ENCODE measurements at regions not wholly inside any gene's neighbourhood (a gene's known extent, or its start where the extent isn't known, plus 50 kb on each side); places are given as distances from the start of the nearest gene placed in this dataset.

GRCh38 chr21:27129215-27129614 lies 162.3 kb upstream of the ADAMTS5 start:
- no TSS peak for BruUV-seq (replicated peaks)
- CTCF ChIA-PET = no interaction called here

DNA sequence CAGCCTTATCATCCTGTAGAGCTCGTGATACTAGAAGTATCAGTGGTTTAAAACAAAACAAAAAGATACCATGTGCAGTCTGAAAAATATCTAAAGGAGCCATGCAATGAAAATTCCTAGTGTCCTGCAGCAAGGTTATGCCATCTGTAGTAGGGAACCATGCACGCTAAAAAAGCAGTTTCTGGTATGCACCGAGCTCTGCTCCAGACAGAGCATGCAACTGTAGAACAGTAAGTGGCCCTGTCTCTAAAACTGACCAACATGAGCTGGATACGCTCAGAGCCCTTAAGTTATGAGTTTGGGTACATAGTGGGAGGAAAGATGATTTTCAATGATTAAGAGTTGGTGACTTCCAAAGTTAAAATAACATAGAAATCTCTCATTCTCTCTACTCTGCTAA lies 159.3 kb upstream of the ADAMTS5 start:
- CTCF ChIA-PET = no interaction called here
- intact Hi-C loops (cut with micrococcal nuclease; ENCODE audit: unreplicated experiment) = no loop called here
- no peaks in the 10 kb centered on the region for H3K27me3 Mint-ChIP-seq (ENCODE audit: unreplicated experiment)
- DNase-seq = no peak
- no peaks in the 10 kb centered on the region for H3K36me3 Mint-ChIP-seq (ENCODE audit: insufficient read depth, unreplicated experiment)
- H3K4me3 Mint-ChIP-seq (ENCODE audit: low read depth, unreplicated experiment) = no peak overlapping the region
- peaks cover 3% of the 10 kb centered on the region for H3K9me3 Mint-ChIP-seq (ENCODE audit: low read depth, unreplicated experiment)
- no peaks in the 10 kb centered on the region for H3K4me1 Mint-ChIP-seq (ENCODE audit: low read depth, unreplicated experiment)
- TF ChIP-seq, protein P1, sequence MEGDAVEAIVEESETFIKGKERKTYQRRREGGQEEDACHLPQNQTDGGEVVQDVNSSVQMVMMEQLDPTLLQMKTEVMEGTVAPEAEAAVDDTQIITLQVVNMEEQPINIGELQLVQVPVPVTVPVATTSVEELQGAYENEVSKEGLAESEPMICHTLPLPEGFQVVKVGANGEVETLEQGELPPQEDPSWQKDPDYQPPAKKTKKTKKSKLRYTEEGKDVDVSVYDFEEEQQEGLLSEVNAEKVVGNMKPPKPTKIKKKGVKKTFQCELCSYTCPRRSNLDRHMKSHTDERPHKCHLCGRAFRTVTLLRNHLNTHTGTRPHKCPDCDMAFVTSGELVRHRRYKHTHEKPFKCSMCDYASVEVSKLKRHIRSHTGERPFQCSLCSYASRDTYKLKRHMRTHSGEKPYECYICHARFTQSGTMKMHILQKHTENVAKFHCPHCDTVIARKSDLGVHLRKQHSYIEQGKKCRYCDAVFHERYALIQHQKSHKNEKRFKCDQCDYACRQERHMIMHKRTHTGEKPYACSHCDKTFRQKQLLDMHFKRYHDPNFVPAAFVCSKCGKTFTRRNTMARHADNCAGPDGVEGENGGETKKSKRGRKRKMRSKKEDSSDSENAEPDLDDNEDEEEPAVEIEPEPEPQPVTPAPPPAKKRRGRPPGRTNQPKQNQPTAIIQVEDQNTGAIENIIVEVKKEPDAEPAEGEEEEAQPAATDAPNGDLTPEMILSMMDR (IDR thresholded peaks at IDR 0.05; ENCODE audit: unreplicated experiment) = no peak
- H3K27ac Mint-ChIP-seq (ENCODE audit: unreplicated experiment) = no peak overlapping the region
- no TSS peak for BruUV-seq (replicated peaks)

More at GRCh38 chr21:27129215-27129614, 162.3 kb upstream of the ADAMTS5 start:
- intact Hi-C loops (cut with micrococcal nuclease; ENCODE audit: unreplicated experiment) = no loop called here
- no peak for DNase-seq
- peaks cover 3% of the 10 kb centered on the region for H3K9me3 Mint-ChIP-seq (ENCODE audit: low read depth, unreplicated experiment)
- no peaks in the 10 kb centered on the region for H3K4me1 Mint-ChIP-seq (ENCODE audit: low read depth, unreplicated experiment)
- H3K27me3 Mint-ChIP-seq (ENCODE audit: unreplicated experiment) = no peaks in the 10 kb centered on the region
- H3K4me3 Mint-ChIP-seq (ENCODE audit: low read depth, unreplicated experiment) = no peak overlapping the region
- no peak overlapping the region for H3K27ac Mint-ChIP-seq (ENCODE audit: unreplicated experiment)
- TF ChIP-seq, protein P1 (IDR thresholded peaks at IDR 0.05; ENCODE audit: unreplicated experiment) = no peak
- H3K36me3 Mint-ChIP-seq (ENCODE audit: insufficient read depth, unreplicated experiment) = no peaks in the 10 kb centered on the region

DNA sequence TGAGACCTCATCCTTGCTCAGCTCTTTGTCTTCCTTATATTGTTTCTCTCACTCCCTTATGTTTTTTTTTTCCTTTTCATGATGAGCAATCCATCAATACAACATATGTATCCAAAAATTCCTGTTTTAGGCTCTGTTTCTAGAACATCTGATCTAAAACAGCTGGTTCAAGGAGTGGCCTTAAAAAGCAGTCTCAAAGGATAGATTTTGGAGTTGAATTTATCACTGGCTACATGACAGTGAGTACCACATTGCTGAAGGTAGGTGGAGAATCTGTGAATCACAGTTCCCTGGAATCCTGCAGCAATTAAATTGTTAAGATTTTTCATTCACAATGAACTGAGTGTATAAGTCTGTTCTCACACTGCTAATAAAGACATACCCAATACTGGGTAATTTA lies 155.8 kb upstream of the ADAMTS5 start:
- no TSS peak for BruUV-seq (replicated peaks)
- CTCF ChIA-PET = no interaction called here
- intact Hi-C loops (cut with micrococcal nuclease; ENCODE audit: unreplicated experiment) = no loop called here

GRCh38 chr21:27114111-27114510 lies 147.2 kb upstream of the ADAMTS5 start:
- H3K4me1 Mint-ChIP-seq (ENCODE audit: low read depth, unreplicated experiment) = no peaks in the 10 kb centered on the region
- H3K9me3 Mint-ChIP-seq (ENCODE audit: low read depth, unreplicated experiment) = no peaks in the 10 kb centered on the region
- H3K36me3 Mint-ChIP-seq (ENCODE audit: insufficient read depth, unreplicated experiment) = no peaks in the 10 kb centered on the region
- TF ChIP-seq, protein P1 (IDR thresholded peaks at IDR 0.05; ENCODE audit: unreplicated experiment) = no peak
- BruUV-seq (replicated peaks) = no TSS peak
- no peaks in the 10 kb centered on the region for H3K27me3 Mint-ChIP-seq (ENCODE audit: unreplicated experiment)
- CTCF ChIA-PET = no interaction called here
- no peak overlapping the region for H3K4me3 Mint-ChIP-seq (ENCODE audit: low read depth, unreplicated experiment)
- no peak overlapping the region for H3K27ac Mint-ChIP-seq (ENCODE audit: unreplicated experiment)
- intact Hi-C loops (cut with micrococcal nuclease; ENCODE audit: unreplicated experiment) = no loop called here
- no peak for DNase-seq

More for the DNA sequence above, 155.8 kb upstream of the ADAMTS5 start:
- no peaks in the 10 kb centered on the region for H3K9me3 Mint-ChIP-seq (ENCODE audit: low read depth, unreplicated experiment)
- TF ChIP-seq, protein P1 (IDR thresholded peaks at IDR 0.05; ENCODE audit: unreplicated experiment) = no peak
- no peaks in the 10 kb centered on the region for H3K27me3 Mint-ChIP-seq (ENCODE audit: unreplicated experiment)
- H3K36me3 Mint-ChIP-seq (ENCODE audit: insufficient read depth, unreplicated experiment) = no peaks in the 10 kb centered on the region
- no peak overlapping the region for H3K4me3 Mint-ChIP-seq (ENCODE audit: low read depth, unreplicated experiment)
- no peak for DNase-seq
- H3K4me1 Mint-ChIP-seq (ENCODE audit: low read depth, unreplicated experiment) = no peaks in the 10 kb centered on the region
- no peak overlapping the region for H3K27ac Mint-ChIP-seq (ENCODE audit: unreplicated experiment)
